ENCODE measurements at regions not wholly inside any gene's neighbourhood (a gene's known extent, or its start where the extent isn't known, plus 50 kb on each side); places are given as distances from the start of the nearest gene placed in this dataset.

DNA sequence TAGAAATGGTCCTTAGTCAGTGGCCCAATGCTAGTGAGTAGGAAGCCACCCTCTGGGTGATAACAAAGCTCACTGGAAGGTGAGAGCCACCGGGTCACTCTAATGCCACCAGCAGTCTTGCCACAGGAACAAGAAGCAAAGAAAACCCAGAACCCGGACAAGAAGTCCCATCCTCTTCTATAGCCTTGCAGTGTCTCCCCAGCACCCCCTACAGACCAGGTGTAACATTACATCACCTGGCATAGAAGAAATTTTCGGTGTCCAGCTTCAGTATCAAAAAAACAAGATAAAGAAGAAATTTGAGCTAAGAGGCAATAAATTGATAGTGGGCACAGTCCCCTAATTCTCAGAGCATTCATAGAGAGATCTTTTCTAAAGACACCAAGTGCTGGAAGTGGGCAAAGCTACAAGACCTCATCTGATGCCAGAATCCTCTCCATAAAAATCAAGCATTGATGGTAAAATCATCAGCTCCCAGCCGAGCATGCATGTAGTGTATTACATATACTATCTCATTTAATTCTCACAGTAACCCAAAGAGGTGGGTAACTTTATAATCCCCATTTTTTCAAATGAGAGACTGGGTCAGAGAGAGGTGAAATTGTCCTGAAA, 491.0 kb downstream of the MATN1 start:
- TF ChIP-seq, protein P1, sequence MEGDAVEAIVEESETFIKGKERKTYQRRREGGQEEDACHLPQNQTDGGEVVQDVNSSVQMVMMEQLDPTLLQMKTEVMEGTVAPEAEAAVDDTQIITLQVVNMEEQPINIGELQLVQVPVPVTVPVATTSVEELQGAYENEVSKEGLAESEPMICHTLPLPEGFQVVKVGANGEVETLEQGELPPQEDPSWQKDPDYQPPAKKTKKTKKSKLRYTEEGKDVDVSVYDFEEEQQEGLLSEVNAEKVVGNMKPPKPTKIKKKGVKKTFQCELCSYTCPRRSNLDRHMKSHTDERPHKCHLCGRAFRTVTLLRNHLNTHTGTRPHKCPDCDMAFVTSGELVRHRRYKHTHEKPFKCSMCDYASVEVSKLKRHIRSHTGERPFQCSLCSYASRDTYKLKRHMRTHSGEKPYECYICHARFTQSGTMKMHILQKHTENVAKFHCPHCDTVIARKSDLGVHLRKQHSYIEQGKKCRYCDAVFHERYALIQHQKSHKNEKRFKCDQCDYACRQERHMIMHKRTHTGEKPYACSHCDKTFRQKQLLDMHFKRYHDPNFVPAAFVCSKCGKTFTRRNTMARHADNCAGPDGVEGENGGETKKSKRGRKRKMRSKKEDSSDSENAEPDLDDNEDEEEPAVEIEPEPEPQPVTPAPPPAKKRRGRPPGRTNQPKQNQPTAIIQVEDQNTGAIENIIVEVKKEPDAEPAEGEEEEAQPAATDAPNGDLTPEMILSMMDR (optimal IDR thresholded peaks at IDR 0.05 in 1 of 3, IDR thresholded peaks at IDR 0.05 in 1 of 3, conservative IDR thresholded peaks at IDR 0.05 in 1 of 3; ENCODE audit: extremely low read depth in 1 of 3, insufficient read depth in 2 of 3, low read length in 3 of 3): peak; percentile 65 to 91 (median 90)
- TF ChIP-seq EZH2 (IDR thresholded peaks at IDR 0.05; ENCODE audit: low read length): no peak

All from keratinocyte (primary cell).